Tibial nerve (tissue), 4 donors: ENCODE measurements at regions not wholly inside any gene's neighbourhood (a gene's known extent, or its start where the extent isn't known, plus 50 kb on each side); places are given as distances from the start of the nearest gene placed in this dataset.
A peak's percentile ranks its signal among the peaks of the same experiment; 100 is the strongest.

ENCODE experiments used
- DNase-seq, 2 donors: peaks; one replicate each; pipeline ENCODE4 v3.0.0-alpha.2; 2019; ENCODE audit warnings: low spot score in 2 of 2
- H3K27ac ChIP-seq, 4 donors: fragments of 200-600 bp; sonication (generic) in 3 of 4; one replicate each; pipeline ENCODE4 v1.5.1; 2017 to 2019; ENCODE audit warnings: mild to moderate bottlenecking in 1 of 4
- H3K27me3 ChIP-seq, 2 donors: fragments of 200-600 bp; sonication (generic) in 1 of 2; one replicate each; pipeline versions ENCODE4 v1.5.1 to v1.6.0; 2017 to 2019
- H3K36me3 ChIP-seq, 3 donors: fragments of 200-600 bp; sonication (generic); one replicate each; pipeline ENCODE4 v1.5.1; 2018 to 2019
- H3K4me1 ChIP-seq, 4 donors: fragments of 200-600 bp; sonication (generic) in 3 of 4; one replicate each; pipeline ENCODE4 v1.5.1; 2017 to 2019
- H3K4me3 ChIP-seq, 4 donors: fragments of 200-600 bp; sonication (generic) in 3 of 4; one replicate each; pipeline ENCODE4 v1.5.1; 2017 to 2019; ENCODE audit warnings: mild to moderate bottlenecking in 1 of 4, moderate library complexity in 1 of 4
- H3K9me3 ChIP-seq, 4 donors: fragments of 200-600 bp; sonication (generic) in 3 of 4; one replicate each; pipeline ENCODE4 v1.5.1; 2017 to 2019
- CTCF ChIP-seq, 5 experiments: fragments of 200-600 bp in 3 of 5; fragments of 450-650 bp in 2 of 5; sonication (generic) in 3 of 5; IDR thresholded peaks; one replicate each; pipeline ENCODE4 v1.5.1; 2016 to 2019; ENCODE audit warnings: antibody characterized with exemption in 5 of 5, mild to moderate bottlenecking in 3 of 5, moderate library complexity in 2 of 5
- EP300 ChIP-seq, 2 donors: sonication (generic); formaldehyde crosslinking; IDR thresholded peaks; one replicate each; pipeline ENCODE4 v1.6.1; 2017; ENCODE audit warnings: antibody characterized with exemption in 2 of 2, mild to moderate bottlenecking in 1 of 2
- POLR2A ChIP-seq, 2 donors: fragments of 450-650 bp; IDR thresholded peaks; one replicate each; pipeline ENCODE4 v1.6.1; 2017; ENCODE audit warnings: antibody characterized with exemption in 2 of 2, mild to moderate bottlenecking in 2 of 2, moderate library complexity in 2 of 2
- WGBS, 2 donors: methylation state at CpG; one replicate each; pipeline ENCODE4 v1.1.5; 2018; 5-methylcytosine and 5-hydroxymethylcytosine counted together

GRCh38 chr6:144338951-144339700, 54.0 kb downstream of the UTRN start:
- Histone ChIP-seq H3K4me3 (no peak overlapping the region), H3K27ac (peak overlapping the region in 3 of 4 donors; percentile 9 to 72 (median 62)), H3K27me3 (no peaks in the 10 kb centered on the region), H3K4me1 (peaks cover 4 to 100% (median 51%) of the 10 kb centered on the region in 4 donors), H3K9me3 (no peaks in the 10 kb centered on the region), H3K36me3 (no peaks in the 10 kb centered on the region)
- no peak for DNase-seq
- TF ChIP-seq CTCF (IDR thresholded peaks at IDR 0.05) (no peak), POLR2A (IDR thresholded peaks at IDR 0.05) (no peak), EP300 (IDR thresholded peaks at IDR 0.05) (no peak)

GRCh38 chr6:144339859-144340452, 54.8 kb downstream of the UTRN start:
- no peak for TF ChIP-seq POLR2A (IDR thresholded peaks at IDR 0.05)
- no peak for TF ChIP-seq CTCF (IDR thresholded peaks at IDR 0.05)
- TF ChIP-seq EP300 (IDR thresholded peaks at IDR 0.05): no peak

GRCh38 chr6:144340541-144341371, 55.6 kb downstream of the UTRN start:
- DNase-seq: no peak
- H3K27ac ChIP-seq: peak overlapping the region in 3 of 4 donors; percentile 17 to 72 (median 62)
- H3K27me3 ChIP-seq: no peaks in the 10 kb centered on the region
- H3K9me3 ChIP-seq: no peaks in the 10 kb centered on the region
- no peak overlapping the region for H3K4me3 ChIP-seq
- no peaks in the 10 kb centered on the region for H3K36me3 ChIP-seq
- TF ChIP-seq EP300 (IDR thresholded peaks at IDR 0.05) (no peak), POLR2A (IDR thresholded peaks at IDR 0.05) (no peak), CTCF (IDR thresholded peaks at IDR 0.05) (no peak)
- H3K4me1 ChIP-seq: peaks cover 4 to 100% (median 48%) of the 10 kb centered on the region in 4 donors
- WGBS, 2 donors: 30 to 48% methylated on average over 5 of the region's 5 CpGs

More at GRCh38 chr6:144339859-144340452, 54.8 kb downstream of the UTRN start:
- Histone ChIP-seq H3K4me1 (peaks cover 4 to 100% (median 48%) of the 10 kb centered on the region in 4 donors), H3K27me3 (no peaks in the 10 kb centered on the region), H3K9me3 (no peaks in the 10 kb centered on the region), H3K4me3 (no peak overlapping the region), H3K36me3 (no peaks in the 10 kb centered on the region), H3K27ac (peak overlapping the region in 3 of 4 donors; percentile 9 to 72 (median 62))
- no peak for DNase-seq
- 95 to 96% methylated on average over 12 of the region's 12 CpGs for WGBS, 2 donors

GRCh38 chr6:144341831-144342527, 56.8 kb downstream of the UTRN start:
- 80% methylated on average over 5 of the region's 5 CpGs for WGBS, 2 donors
- DNase-seq: no peak
- H3K36me3 ChIP-seq: no peaks in the 10 kb centered on the region
- H3K27ac ChIP-seq: peak overlapping the region in 2 of 4 donors; percentile 62 to 72
- H3K9me3 ChIP-seq: no peaks in the 10 kb centered on the region
- H3K4me3 ChIP-seq: no peak overlapping the region
- H3K4me1 ChIP-seq: peaks cover 4 to 99% (median 47%) of the 10 kb centered on the region in 4 donors
- no peak for TF ChIP-seq EP300 (IDR thresholded peaks at IDR 0.05)
- TF ChIP-seq POLR2A (IDR thresholded peaks at IDR 0.05): no peak
- H3K27me3 ChIP-seq: no peaks in the 10 kb centered on the region
